AG04450 (cell line): ENCODE measurements at regions not wholly inside any gene's neighbourhood (a gene's known extent, or its start where the extent isn't known, plus 50 kb on each side); places are given as distances from the start of the nearest gene placed in this dataset.

Experiments
- CTCF ChIA-PET: fragments of 300-600, 350-600 bp; formaldehyde crosslinking; extraction: SDS; loops from one replicate; lab custom pipeline; 2022; ENCODE audit warnings: antibody characterized with exemption, inconsistent platforms; lab: Charles Lee
- POLR2A ChIA-PET: fragments of 350-600 bp; formaldehyde crosslinking; extraction: SDS; loops from one replicate; lab custom pipeline; 2021; ENCODE audit warnings: antibody characterized with exemption, inconsistent platforms; lab: Yijun Ruan, JAX
- DNase-seq: peaks from one replicate; pipeline ENCODE4 v3.0.0-alpha.2; 2011; ENCODE audit warnings: low read depth, low spot score
- H3K27ac ChIP-seq: one replicate; pipeline ENCODE4 v1.5.1; 2012; ENCODE audit warnings: low read depth, low read length, control low read depth
- H3K27me3 ChIP-seq: one replicate; pipeline ENCODE4 v1.6.0; 2012; ENCODE audit warnings: low read length; ENCODE audit not compliant: control insufficient read depth, insufficient read depth
- H3K4me3 ChIP-seq: 2 replicates; pipeline ENCODE4 v1.5.1; 2011; ENCODE audit warnings: mild to moderate bottlenecking, low read depth, low read length, control low read depth
- H3K9me3 ChIP-seq: 2 replicates; pipeline ENCODE4 v1.5.1; 2012; ENCODE audit warnings: low read length; ENCODE audit not compliant: control insufficient read depth, insufficient read depth
- TF ChIP-seq, protein P1 (sequence below): IDR thresholded peaks from 2 replicates; pipeline ENCODE4 v1.5.1; 2011; ENCODE audit warnings: low read depth, low read length, control low read depth, inconsistent platforms

DNA sequence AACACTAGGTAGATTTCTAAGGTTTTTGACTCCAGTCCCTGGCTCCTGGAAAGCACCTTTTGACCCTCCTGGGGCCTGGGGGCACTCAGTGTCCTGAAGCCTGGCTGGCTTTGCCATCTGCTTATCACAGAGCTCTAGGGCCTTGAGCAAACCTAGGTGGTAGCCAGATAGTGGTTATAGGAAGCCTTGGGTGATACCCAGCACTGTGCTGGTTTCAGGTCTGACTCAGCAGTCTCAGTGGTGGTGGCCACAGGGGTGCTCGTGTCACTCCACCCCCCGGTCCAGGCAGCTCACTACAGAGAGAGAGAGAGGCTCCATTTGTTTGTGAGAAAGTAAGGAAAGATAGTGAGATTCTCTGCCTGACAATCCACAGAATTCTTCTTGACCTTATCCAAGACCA, 195.8 kb upstream of the ZFP42 start:
- ChIA-PET POLR2A (no interaction called here), CTCF (no interaction called here)
- H3K9me3 ChIP-seq = peaks cover 18% of the 10 kb centered on the region
- no peak overlapping the region for H3K27ac ChIP-seq
- no peak for DNase-seq
- no peak overlapping the region for H3K4me3 ChIP-seq
- TF ChIP-seq, protein P1, sequence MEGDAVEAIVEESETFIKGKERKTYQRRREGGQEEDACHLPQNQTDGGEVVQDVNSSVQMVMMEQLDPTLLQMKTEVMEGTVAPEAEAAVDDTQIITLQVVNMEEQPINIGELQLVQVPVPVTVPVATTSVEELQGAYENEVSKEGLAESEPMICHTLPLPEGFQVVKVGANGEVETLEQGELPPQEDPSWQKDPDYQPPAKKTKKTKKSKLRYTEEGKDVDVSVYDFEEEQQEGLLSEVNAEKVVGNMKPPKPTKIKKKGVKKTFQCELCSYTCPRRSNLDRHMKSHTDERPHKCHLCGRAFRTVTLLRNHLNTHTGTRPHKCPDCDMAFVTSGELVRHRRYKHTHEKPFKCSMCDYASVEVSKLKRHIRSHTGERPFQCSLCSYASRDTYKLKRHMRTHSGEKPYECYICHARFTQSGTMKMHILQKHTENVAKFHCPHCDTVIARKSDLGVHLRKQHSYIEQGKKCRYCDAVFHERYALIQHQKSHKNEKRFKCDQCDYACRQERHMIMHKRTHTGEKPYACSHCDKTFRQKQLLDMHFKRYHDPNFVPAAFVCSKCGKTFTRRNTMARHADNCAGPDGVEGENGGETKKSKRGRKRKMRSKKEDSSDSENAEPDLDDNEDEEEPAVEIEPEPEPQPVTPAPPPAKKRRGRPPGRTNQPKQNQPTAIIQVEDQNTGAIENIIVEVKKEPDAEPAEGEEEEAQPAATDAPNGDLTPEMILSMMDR = no peak
- no peaks in the 10 kb centered on the region for H3K27me3 ChIP-seq

DNA sequence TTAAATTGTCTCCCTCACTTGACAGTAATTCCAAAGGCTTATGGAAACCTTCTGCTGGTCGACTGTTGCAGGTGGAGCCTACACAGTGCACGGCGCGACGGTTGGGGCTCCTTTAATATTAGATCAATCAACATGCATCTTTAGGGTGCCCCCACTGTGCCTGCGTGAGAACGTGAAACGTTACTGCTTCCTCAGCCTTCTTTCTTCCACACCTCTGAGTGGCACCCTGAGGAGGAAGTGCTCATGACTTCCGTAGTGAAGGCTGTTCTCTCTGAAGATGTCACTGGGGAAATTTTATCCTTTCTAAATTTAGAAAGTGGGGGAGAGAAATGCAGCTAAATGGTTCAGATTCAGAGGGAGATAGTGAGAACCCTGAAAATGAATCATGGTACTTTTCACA, 184.0 kb upstream of the ZFP42 start:
- ChIA-PET POLR2A (no interaction called here), CTCF (no interaction called here)
- no peak overlapping the region for H3K4me3 ChIP-seq
- DNase-seq = no peak
- H3K9me3 ChIP-seq = peaks cover 5% of the 10 kb centered on the region
- H3K27me3 ChIP-seq = no peaks in the 10 kb centered on the region
- TF ChIP-seq, protein P1 = no peak
- H3K27ac ChIP-seq = no peak overlapping the region

DNA sequence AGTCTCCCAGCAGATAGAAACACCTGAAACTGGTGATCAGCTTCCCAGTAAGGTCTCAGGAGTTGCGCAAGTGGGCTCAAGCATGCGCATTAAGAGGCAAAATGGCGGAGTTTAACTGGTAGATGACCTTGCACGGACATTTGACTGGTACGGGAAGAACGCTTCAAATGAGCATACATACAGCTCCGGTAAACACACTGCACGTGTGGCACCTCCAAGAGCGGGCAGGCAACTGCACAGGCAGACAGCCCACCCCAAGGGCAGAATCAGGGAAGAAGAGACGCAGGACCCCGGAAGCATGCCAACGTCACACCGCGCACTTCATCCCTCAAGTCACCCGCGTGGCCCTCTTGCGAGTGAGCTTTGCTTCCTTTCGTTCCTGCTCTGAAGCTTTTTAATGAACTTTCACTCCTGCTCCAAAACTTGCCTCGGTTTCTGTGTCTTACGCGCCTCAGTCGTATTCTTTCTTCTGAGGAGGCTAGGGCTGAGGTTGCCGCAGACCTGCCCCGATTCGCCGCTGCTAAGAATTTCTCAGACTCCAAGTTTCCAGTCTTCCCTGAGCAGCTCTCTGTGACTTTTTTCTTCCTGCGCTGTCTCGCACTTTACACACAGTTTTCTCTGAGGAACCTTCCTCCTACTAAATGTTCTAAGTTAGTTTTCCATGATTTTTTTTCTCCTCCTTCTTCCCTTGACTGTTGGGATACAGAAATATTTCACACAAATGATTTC, 180.7 kb upstream of the ZFP42 start:
- ChIA-PET POLR2A (no interaction called here), CTCF (no interaction called here)
- H3K27me3 ChIP-seq = no peaks in the 10 kb centered on the region
- no peak for DNase-seq
- H3K4me3 ChIP-seq = peak overlapping the region; percentile 53
- TF ChIP-seq, protein P1 = no peak
- H3K27ac ChIP-seq = peak overlapping the region; percentile 35
- peaks cover 5% of the 10 kb centered on the region for H3K9me3 ChIP-seq

DNA sequence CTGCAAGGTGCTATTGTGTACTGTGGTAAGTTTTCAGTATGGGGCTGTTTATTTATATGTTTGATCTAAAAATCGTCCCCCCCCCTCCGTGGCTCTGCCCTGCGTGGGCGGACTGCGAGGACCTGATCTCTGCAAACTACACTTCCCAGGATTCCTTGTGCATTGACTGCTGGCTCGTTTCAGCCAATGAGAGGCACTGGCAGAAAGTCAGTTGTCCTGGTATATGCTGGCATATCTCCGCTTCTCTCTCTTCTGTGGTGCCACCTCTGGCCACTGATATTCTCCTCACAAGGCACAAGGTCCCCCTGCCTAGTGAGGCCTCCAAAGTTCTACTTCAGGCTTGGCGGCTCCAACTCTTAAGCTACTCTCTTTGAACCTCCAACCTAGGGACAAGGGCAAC, 168.8 kb upstream of the ZFP42 start:
- no peak overlapping the region for H3K4me3 ChIP-seq
- CTCF ChIA-PET = no interaction called here
- H3K9me3 ChIP-seq = peaks cover 5% of the 10 kb centered on the region
- TF ChIP-seq, protein P1 = no peak
- H3K27me3 ChIP-seq = no peaks in the 10 kb centered on the region
- POLR2A ChIA-PET = no interaction called here
- DNase-seq = no peak
- no peak overlapping the region for H3K27ac ChIP-seq

DNA sequence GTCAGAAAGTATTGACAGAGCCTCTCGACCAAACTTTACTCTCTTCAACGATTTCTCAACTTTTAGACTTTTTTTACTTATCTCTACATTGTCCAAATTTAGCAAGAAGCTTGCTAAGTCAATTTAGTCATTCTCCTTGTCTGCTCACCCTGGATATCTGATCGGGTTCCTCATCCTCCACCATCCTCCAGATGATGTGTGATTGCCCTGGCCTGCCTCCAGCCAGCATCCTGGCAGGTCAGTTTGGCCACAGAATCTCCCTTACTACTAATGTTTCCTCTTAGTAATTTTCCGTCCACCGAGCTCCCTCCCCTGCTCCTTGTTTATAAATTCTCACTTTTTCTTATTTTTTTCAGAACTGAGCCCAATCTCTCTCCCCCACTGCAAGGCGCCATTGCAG, 167.9 kb upstream of the ZFP42 start:
- POLR2A ChIA-PET = no interaction called here
- CTCF ChIA-PET = no interaction called here
- no peaks in the 10 kb centered on the region for H3K27me3 ChIP-seq
- no peak overlapping the region for H3K27ac ChIP-seq
- H3K4me3 ChIP-seq = no peak overlapping the region
- DNase-seq = peak; percentile 11
- TF ChIP-seq, protein P1 = no peak
- H3K9me3 ChIP-seq = peaks cover 5% of the 10 kb centered on the region
